ENCODE measurements at regions not wholly inside any gene's neighbourhood (a gene's known extent, or its start where the extent isn't known, plus 50 kb on each side); places are given as distances from the start of the nearest gene placed in this dataset.

DNA sequence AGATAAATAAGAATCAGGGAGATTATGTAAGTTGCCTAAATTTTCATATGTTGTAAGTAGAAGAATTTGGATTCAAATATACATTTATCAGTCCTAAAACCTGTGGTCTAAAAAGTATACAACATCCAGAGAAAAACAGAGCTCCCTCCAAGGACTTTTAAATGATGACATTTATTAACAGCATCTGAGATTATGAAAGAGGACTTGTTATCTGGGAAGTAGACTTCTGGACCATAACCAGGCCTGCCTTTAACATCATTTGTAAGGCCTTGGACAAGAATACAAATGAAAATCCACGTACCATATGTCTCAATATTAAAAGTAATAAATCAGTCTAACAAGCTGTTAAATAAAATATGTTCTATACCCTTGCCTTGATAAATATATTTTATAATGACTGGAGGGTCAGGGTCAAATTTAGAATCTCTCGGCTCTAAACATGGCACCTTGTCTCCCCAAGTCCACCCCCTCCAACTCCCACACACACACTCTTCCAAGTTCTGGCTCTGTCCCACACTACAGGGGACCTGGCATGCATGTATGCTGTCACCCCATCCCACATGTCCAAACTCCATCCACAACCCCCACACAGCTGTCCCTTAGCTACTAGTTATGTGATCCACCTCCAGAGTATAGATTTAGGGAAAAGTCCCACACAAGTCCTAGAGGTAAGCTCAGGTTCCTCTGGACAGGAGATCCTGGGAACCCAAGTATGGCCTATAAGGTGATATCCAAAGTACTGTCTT, 382.6 kb downstream of the CDH2 start:
- Histone ChIP-seq H3K27ac (no peak overlapping the region), H3K4me3 (no peak overlapping the region), H3K4me1 (no peaks in the 10 kb centered on the region), H3K9me3 (no peaks in the 10 kb centered on the region), H3K27me3 (no peaks in the 10 kb centered on the region), H3K36me3 (no peaks in the 10 kb centered on the region)
- intact Hi-C loops (cut with DNase I), result no loop called here
- no peak for ATAC-seq
- TF ChIP-seq, protein P1, sequence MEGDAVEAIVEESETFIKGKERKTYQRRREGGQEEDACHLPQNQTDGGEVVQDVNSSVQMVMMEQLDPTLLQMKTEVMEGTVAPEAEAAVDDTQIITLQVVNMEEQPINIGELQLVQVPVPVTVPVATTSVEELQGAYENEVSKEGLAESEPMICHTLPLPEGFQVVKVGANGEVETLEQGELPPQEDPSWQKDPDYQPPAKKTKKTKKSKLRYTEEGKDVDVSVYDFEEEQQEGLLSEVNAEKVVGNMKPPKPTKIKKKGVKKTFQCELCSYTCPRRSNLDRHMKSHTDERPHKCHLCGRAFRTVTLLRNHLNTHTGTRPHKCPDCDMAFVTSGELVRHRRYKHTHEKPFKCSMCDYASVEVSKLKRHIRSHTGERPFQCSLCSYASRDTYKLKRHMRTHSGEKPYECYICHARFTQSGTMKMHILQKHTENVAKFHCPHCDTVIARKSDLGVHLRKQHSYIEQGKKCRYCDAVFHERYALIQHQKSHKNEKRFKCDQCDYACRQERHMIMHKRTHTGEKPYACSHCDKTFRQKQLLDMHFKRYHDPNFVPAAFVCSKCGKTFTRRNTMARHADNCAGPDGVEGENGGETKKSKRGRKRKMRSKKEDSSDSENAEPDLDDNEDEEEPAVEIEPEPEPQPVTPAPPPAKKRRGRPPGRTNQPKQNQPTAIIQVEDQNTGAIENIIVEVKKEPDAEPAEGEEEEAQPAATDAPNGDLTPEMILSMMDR (IDR thresholded peaks at IDR 0.05), result no peak
- DNase-seq, result no peak

DNA sequence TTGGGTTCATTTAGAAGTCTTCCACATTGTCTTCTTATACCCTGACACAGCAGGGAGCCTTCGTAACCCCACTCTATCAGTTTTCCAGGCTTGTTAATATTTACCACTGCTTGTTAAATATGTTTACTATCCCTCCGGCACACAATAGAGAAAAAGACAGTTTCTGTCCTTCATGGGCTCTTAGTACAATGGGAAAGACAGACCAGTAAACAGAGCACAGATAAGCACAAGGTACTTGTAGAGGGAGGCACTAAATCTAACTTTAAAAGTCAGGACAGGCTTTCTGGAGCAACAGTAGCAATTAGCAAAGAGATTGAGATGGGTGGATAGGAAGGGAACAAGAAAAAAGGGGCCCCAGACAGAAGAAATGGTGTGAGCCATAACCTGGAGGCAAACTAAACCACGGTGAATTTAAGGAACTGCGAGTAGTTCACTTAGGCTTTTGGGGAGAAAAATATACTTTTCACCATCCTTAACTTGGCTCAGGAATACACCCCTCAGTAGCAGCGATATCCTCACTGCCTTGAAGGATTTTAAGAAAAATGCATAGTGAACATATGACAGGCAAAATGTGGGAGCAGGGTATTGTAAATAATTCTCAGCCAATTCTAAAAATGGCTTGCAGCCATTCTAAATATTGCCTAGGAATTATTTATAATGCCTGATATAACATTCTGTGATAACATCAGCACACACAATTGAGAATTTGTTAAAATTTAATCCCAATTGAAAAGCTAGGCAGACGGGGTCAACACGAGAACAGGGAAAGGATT, 383.7 kb downstream of the CDH2 start:
- Histone ChIP-seq H3K27ac (no peak overlapping the region), H3K4me1 (no peaks in the 10 kb centered on the region), H3K27me3 (no peaks in the 10 kb centered on the region), H3K9me3 (no peaks in the 10 kb centered on the region), H3K36me3 (no peaks in the 10 kb centered on the region), H3K4me3 (no peak overlapping the region)
- TF ChIP-seq, protein P1 (IDR thresholded peaks at IDR 0.05), result no peak
- DNase-seq, result no peak
- intact Hi-C loops (cut with DNase I), result no loop called here
- ATAC-seq, result no peak

DNA sequence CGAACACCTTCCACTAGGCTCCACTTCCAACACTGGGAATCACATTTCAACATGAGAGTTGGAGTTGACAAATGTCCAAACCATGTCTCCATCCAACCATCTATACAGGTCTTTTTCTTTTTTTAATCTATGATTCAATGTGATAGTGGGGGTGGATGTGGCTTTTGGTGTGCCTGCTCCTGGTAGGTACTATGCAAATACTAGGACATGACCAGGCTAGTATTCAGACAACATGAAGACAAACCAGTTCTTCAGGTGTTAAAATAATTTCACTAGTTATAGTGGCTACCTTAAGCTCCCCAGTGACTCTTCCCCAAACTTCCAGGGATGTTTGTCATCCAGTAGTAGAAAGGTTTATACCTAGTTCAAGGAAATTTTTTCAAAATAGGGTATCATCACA, 387.5 kb downstream of the CDH2 start:
- Histone ChIP-seq H3K9me3 (peaks cover 0 to 10% of the 10 kb centered on the region in 2 donors), H3K4me1 (no peaks in the 10 kb centered on the region), H3K27ac (no peak overlapping the region), H3K27me3 (no peaks in the 10 kb centered on the region), H3K36me3 (no peaks in the 10 kb centered on the region), H3K4me3 (no peak overlapping the region)
- ATAC-seq, result no peak
- DNase-seq, result no peak
- TF ChIP-seq, protein P1 (IDR thresholded peaks at IDR 0.05), result no peak
- intact Hi-C loops (cut with DNase I), result no loop called here

DNA sequence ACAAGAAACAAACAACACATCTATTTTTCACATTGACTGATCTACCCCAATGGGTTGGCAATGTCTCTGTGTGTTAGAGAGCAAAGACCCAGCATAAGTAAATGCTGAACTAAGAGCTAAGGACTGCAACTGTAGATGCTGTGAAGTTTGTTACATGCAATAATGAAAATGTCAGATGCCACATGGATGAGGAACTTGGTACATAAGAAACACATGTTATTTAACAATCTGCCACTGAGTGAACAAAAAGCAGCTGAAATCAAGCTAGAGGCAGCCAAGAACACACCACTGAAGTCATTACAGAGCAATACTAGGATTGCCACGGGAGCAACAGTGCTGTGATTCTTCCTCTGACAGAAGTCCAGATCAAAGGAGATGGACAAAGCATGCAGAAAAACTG, 389.4 kb downstream of the CDH2 start:
- Histone ChIP-seq H3K36me3 (no peaks in the 10 kb centered on the region), H3K27ac (no peak overlapping the region), H3K9me3 (peaks cover 0 to 10% of the 10 kb centered on the region in 2 donors), H3K27me3 (no peaks in the 10 kb centered on the region), H3K4me1 (no peaks in the 10 kb centered on the region), H3K4me3 (no peak overlapping the region)
- intact Hi-C loops (cut with DNase I), result no loop called here
- no peak for ATAC-seq
- peak in 1 of 4 donors; percentile 17 for DNase-seq
- TF ChIP-seq, protein P1 (IDR thresholded peaks at IDR 0.05), result no peak

DNA sequence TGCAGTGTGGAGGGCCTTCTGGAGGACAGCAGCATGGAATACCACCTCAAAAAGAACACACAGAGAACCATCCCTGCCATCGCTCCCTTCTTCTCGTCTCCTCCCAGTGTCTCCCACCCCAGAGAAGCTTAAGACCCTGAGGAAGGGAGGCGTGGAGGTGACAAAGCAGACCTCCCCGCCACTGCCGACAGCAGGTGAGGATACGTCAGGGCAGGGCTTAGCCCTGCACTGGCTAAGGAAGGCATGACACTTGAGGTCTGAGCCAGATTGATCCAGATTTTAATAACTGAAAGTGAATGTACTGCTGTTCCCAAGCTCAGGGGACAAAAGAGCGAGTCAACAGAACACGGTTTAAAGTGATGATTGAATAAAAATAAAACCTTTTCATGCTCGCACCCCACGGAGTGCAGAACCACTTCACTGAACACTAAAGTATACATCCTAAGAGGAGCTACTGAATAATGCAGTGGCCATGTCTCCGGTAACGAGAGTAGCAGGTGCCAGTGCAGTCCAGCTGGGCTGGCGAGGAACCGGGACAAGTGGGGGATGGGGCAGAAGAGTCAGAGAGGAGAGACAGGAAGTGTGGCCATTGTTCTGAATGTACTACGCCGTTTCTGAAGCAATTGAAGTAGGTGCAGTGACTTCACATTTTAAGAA, 391.0 kb downstream of the CDH2 start:
- intact Hi-C loops (cut with DNase I), result no loop called here
- no peaks in the 10 kb centered on the region for H3K27me3 ChIP-seq
- ATAC-seq (peak; percentile 87), DNase-seq (peak in 2 of 4 donors; percentile 33 to 44)
- no peaks in the 10 kb centered on the region for H3K36me3 ChIP-seq
- H3K9me3 ChIP-seq, result peaks cover 0 to 10% of the 10 kb centered on the region in 2 donors
- H3K4me3 ChIP-seq, result no peak overlapping the region
- no peak overlapping the region for H3K27ac ChIP-seq
- no peaks in the 10 kb centered on the region for H3K4me1 ChIP-seq
- TF ChIP-seq, protein P1 (IDR thresholded peaks at IDR 0.05), result no peak

All from left lung (tissue), 4 donors.